MCF 10A (cell line): ENCODE measurements at regions not wholly inside any gene's neighbourhood (a gene's known extent, or its start where the extent isn't known, plus 50 kb on each side); places are given as distances from the start of the nearest gene placed in this dataset.

Source experiments
- BruUV-seq: library from RNA; stranded (reverse); fragments of 400-500 nt; replicated peaks from 2 replicates; lab custom pipeline; 2021; lab: Mats Ljungman, UMichigan
- CTCF ChIA-PET: fragments of 300-600 bp; sonication (Branson Sonifier 250); formaldehyde crosslinking; extraction: SDS; loops from one replicate; lab custom pipeline; 2021; ENCODE audit warnings: antibody characterized with exemption, inconsistent platforms; lab: Yijun Ruan, JAX
- POLR2A ChIA-PET: fragments of 300-600, 350-650 bp; sonication (Branson Sonifier 250); formaldehyde crosslinking; extraction: SDS; loops from one replicate; lab custom pipeline; 2020; ENCODE audit warnings: antibody characterized with exemption, inconsistent platforms; lab: Yijun Ruan, JAX
- DNase-seq: peaks from one replicate; pipeline ENCODE4 v3.0.0-alpha.2; 2018; ENCODE audit not compliant: unreplicated experiment
- H3K27ac Mint-ChIP-seq: one replicate; pipeline ENCODE4 v1.8.0; 2022; ENCODE audit warnings: mild to moderate bottlenecking, low read depth, mixed read lengths; ENCODE audit not compliant: unreplicated experiment
- H3K27me3 Mint-ChIP-seq: one replicate; pipeline ENCODE4 v1.8.0; 2022; ENCODE audit warnings: mixed read lengths; ENCODE audit not compliant: insufficient read depth, unreplicated experiment
- H3K36me3 Mint-ChIP-seq: one replicate; pipeline ENCODE4 v1.8.0; 2022; ENCODE audit warnings: mild to moderate bottlenecking, moderate library complexity, mixed read lengths; ENCODE audit not compliant: insufficient read depth, unreplicated experiment
- H3K4me1 Mint-ChIP-seq: one replicate; pipeline ENCODE4 v1.8.0; 2022; ENCODE audit warnings: mixed read lengths; ENCODE audit not compliant: insufficient read depth, unreplicated experiment
- H3K4me3 Mint-ChIP-seq: one replicate; pipeline ENCODE4 v1.8.0; 2022; ENCODE audit warnings: mild to moderate bottlenecking, moderate library complexity, mixed read lengths; ENCODE audit not compliant: unreplicated experiment
- H3K9me3 Mint-ChIP-seq: one replicate; pipeline ENCODE4 v1.8.0; 2022; ENCODE audit warnings: mixed read lengths; ENCODE audit not compliant: unreplicated experiment
- intact Hi-C: fragments of 100-400 bp; cut with micrococcal nuclease; formaldehyde crosslinking; loops from 2 replicates; pipeline ENCODE4 v1.14.1; 2022
- TF ChIP-seq, protein P1 (sequence below): fragments of 200-600 bp; IDR thresholded peaks from one replicate; pipeline ENCODE4 v1.8.0; 2022; ENCODE audit warnings: antibody characterized with exemption, mild to moderate bottlenecking; ENCODE audit not compliant: unreplicated experiment

- TF ChIP-seq, protein P1, sequence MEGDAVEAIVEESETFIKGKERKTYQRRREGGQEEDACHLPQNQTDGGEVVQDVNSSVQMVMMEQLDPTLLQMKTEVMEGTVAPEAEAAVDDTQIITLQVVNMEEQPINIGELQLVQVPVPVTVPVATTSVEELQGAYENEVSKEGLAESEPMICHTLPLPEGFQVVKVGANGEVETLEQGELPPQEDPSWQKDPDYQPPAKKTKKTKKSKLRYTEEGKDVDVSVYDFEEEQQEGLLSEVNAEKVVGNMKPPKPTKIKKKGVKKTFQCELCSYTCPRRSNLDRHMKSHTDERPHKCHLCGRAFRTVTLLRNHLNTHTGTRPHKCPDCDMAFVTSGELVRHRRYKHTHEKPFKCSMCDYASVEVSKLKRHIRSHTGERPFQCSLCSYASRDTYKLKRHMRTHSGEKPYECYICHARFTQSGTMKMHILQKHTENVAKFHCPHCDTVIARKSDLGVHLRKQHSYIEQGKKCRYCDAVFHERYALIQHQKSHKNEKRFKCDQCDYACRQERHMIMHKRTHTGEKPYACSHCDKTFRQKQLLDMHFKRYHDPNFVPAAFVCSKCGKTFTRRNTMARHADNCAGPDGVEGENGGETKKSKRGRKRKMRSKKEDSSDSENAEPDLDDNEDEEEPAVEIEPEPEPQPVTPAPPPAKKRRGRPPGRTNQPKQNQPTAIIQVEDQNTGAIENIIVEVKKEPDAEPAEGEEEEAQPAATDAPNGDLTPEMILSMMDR, result no peak
- CTCF ChIA-PET, result no interaction called here
- no peaks in the 10 kb centered on the region for H3K27me3 Mint-ChIP-seq
- BruUV-seq, result no TSS peak
- POLR2A ChIA-PET, result no interaction called here
- DNase-seq, result no peak
- no peak overlapping the region for H3K4me3 Mint-ChIP-seq
- H3K9me3 Mint-ChIP-seq, result no peaks in the 10 kb centered on the region
- H3K36me3 Mint-ChIP-seq, result no peaks in the 10 kb centered on the region
- no peaks in the 10 kb centered on the region for H3K4me1 Mint-ChIP-seq
- no peak overlapping the region for H3K27ac Mint-ChIP-seq
- intact Hi-C loops, result no loop called here
Measured at GRCh38 chr9:115864581-115864980, 289.0 kb upstream of the PAPPA start.

DNA sequence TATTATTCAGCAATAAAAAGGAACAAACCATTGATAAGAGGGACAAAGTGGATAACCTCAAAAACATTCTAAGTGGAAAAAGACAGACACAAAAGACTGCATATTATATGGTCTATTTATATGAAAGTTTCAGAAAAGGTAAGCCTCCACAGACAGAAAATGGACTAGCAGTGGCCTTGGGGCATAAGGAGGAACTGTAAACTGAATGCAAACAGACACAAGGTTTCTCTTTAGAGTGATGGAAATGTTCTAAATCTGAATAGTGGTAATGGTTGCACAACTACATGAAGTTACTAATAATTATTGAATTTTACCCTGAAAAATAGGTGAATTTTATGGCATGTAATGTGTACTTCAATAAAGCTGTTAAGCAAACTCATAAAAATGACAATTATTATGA lies 286.3 kb upstream of the PAPPA start:
- Mint-ChIP-seq H3K36me3 (no peaks in the 10 kb centered on the region), H3K27me3 (no peaks in the 10 kb centered on the region), H3K27ac (no peak overlapping the region), H3K4me1 (no peaks in the 10 kb centered on the region), H3K9me3 (no peaks in the 10 kb centered on the region), H3K4me3 (no peak overlapping the region)
- CTCF ChIA-PET, result no interaction called here
- TF ChIP-seq, protein P1, result no peak
- DNase-seq, result no peak
- intact Hi-C loops, result no loop called here
- POLR2A ChIA-PET, result no interaction called here
- BruUV-seq, result no TSS peak

DNA sequence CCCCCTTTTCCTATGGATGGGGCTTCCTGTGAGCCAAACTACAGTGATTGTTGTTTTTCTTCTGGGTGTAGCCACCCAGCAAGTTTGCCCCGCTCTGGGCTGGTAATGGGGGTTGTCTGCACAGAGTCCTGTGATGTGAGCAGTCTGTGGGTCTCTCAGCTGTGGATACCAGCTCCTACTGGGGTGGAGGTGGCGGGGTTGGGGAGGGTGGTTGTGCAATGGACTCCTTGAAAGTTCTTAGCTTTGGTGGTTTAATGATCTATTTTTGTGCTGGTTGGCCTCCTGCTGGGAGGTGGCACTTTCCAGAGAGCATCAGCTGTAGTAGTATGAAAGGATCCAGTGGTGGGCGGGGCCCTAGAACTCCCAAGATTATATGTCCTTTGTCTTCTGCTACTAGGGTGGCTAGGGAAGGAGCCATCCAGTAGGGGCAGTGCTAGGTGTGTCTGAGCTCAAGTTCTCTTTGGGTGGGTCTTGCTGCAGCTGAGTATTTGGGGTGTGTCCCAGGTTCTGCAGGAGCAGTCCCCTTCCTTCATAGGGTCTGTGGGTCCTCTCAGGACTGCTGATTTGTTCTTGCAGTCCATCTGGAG lies 275.6 kb upstream of the PAPPA start:
- BruUV-seq, result no TSS peak
- H3K27me3 Mint-ChIP-seq, result no peaks in the 10 kb centered on the region
- ChIA-PET CTCF (interaction anchor here (0.6 to 3.8 kb wide), 3 partner anchors 250 to 285 kb away, joined by 3 to 26 read pairs (median 3); no protein-coding TSS in a partner anchor), POLR2A (no interaction called here)
- TF ChIP-seq, protein P1, result no peak
- H3K9me3 Mint-ChIP-seq, result peaks cover 9% of the 10 kb centered on the region
- DNase-seq, result peak; percentile 24
- H3K27ac Mint-ChIP-seq, result no peak overlapping the region
- H3K4me3 Mint-ChIP-seq, result no peak overlapping the region
- intact Hi-C loops, result no loop called here
- H3K4me1 Mint-ChIP-seq, result no peaks in the 10 kb centered on the region
- H3K36me3 Mint-ChIP-seq, result no peaks in the 10 kb centered on the region

GRCh38 chr9:115879451-115879850 lies 274.1 kb upstream of the PAPPA start:
- TF ChIP-seq, protein P1, result no peak
- no peak overlapping the region for H3K4me3 Mint-ChIP-seq
- no peaks in the 10 kb centered on the region for H3K4me1 Mint-ChIP-seq
- no peaks in the 10 kb centered on the region for H3K27me3 Mint-ChIP-seq
- CTCF ChIA-PET, result interaction anchor here (0.6 to 6.2 kb wide), 4 partner anchors 233 to 767 kb away, joined by 3 to 81 read pairs (median 38); no protein-coding TSS in a partner anchor
- no peak for DNase-seq
- POLR2A ChIA-PET, result interaction anchor here (0.7 kb wide), 1 partner anchor 612 kb away, joined by 3 read pairs; no protein-coding TSS in a partner anchor
- BruUV-seq, result no TSS peak
- H3K27ac Mint-ChIP-seq, result no peak overlapping the region
- intact Hi-C loops, result no loop called here
- peaks cover 9% of the 10 kb centered on the region for H3K9me3 Mint-ChIP-seq
- H3K36me3 Mint-ChIP-seq, result no peaks in the 10 kb centered on the region
